ENCODE measurements at regions not wholly inside any gene's neighbourhood (a gene's known extent, or its start where the extent isn't known, plus 50 kb on each side); places are given as distances from the start of the nearest gene placed in this dataset.

GRCh38 chr10:113303544-113304146 is 249.2 kb upstream of the HABP2 start:
- Histone ChIP-seq H3K9me2 (replicated peaks; ENCODE audit: insufficient read depth, low read length) (no peaks in the 10 kb centered on the region), H3K4me3 (ENCODE audit: low read length) (no peak overlapping the region), H3F3A (ENCODE audit: insufficient read depth, low read length) (no peaks in the 10 kb centered on the region), H3K9ac (ENCODE audit: low read length) (no peak overlapping the region), H3K79me2 (ENCODE audit: low read length) (no peaks in the 10 kb centered on the region), H3K36me3 (replicated peaks; ENCODE audit: insufficient read depth, low read length) (no peaks in the 10 kb centered on the region), H3K4me1 (ENCODE audit: low read length) (no peaks in the 10 kb centered on the region), H4K20me1 (ENCODE audit: insufficient read depth, low read length) (no peaks in the 10 kb centered on the region), H3K27me3 (replicated peaks; ENCODE audit: insufficient read depth, low read length) (no peaks in the 10 kb centered on the region), H3K27ac (ENCODE audit: low read length) (no peak overlapping the region), H2AFZ (ENCODE audit: low read length) (no peak overlapping the region), H3K4me2 (ENCODE audit: low read depth, low read length) (no peak overlapping the region), H3K9me3 (replicated peaks; ENCODE audit: insufficient read depth, low read length) (no peaks in the 10 kb centered on the region)
- DNase-seq = no peak
- TF ChIP-seq CTCF (IDR thresholded peaks at IDR 0.05; ENCODE audit: low read length) (no peak), EZH2phosphoT487 (IDR thresholded peaks at IDR 0.05; ENCODE audit: low read length) (no peak), EZH2 (optimal IDR thresholded peaks at IDR 0.05; ENCODE audit: low read depth, low read length) (no peak)

GRCh38 chr10:113304726-113305125 is 248.1 kb upstream of the HABP2 start:
- Histone ChIP-seq H3K27ac (ENCODE audit: low read length) (no peak overlapping the region), H3K9ac (ENCODE audit: low read length) (no peak overlapping the region), H3F3A (ENCODE audit: insufficient read depth, low read length) (no peaks in the 10 kb centered on the region), H3K36me3 (replicated peaks; ENCODE audit: insufficient read depth, low read length) (no peaks in the 10 kb centered on the region), H4K20me1 (ENCODE audit: insufficient read depth, low read length) (no peaks in the 10 kb centered on the region), H3K9me3 (replicated peaks; ENCODE audit: insufficient read depth, low read length) (no peaks in the 10 kb centered on the region), H3K4me2 (ENCODE audit: low read depth, low read length) (no peak overlapping the region), H2AFZ (ENCODE audit: low read length) (no peak overlapping the region), H3K9me2 (replicated peaks; ENCODE audit: insufficient read depth, low read length) (no peaks in the 10 kb centered on the region), H3K27me3 (replicated peaks; ENCODE audit: insufficient read depth, low read length) (no peaks in the 10 kb centered on the region), H3K79me2 (ENCODE audit: low read length) (no peaks in the 10 kb centered on the region), H3K4me3 (ENCODE audit: low read length) (no peak overlapping the region), H3K4me1 (ENCODE audit: low read length) (no peaks in the 10 kb centered on the region)
- no peak for DNase-seq
- no peak for TF ChIP-seq EZH2phosphoT487 (IDR thresholded peaks at IDR 0.05; ENCODE audit: low read length)
- TF ChIP-seq EZH2 (optimal IDR thresholded peaks at IDR 0.05; ENCODE audit: low read depth, low read length) = no peak
- no peak for TF ChIP-seq CTCF (IDR thresholded peaks at IDR 0.05; ENCODE audit: low read length)

- Histone ChIP-seq H3K9me2 (replicated peaks; ENCODE audit: insufficient read depth, low read length) (no peaks in the 10 kb centered on the region), H3K4me2 (ENCODE audit: low read depth, low read length) (no peak overlapping the region), H3K4me1 (ENCODE audit: low read length) (no peaks in the 10 kb centered on the region), H3K9me3 (replicated peaks; ENCODE audit: insufficient read depth, low read length) (no peaks in the 10 kb centered on the region), H3K79me2 (ENCODE audit: low read length) (no peaks in the 10 kb centered on the region), H4K20me1 (ENCODE audit: insufficient read depth, low read length) (no peaks in the 10 kb centered on the region), H3K27me3 (replicated peaks; ENCODE audit: insufficient read depth, low read length) (no peaks in the 10 kb centered on the region), H3K4me3 (ENCODE audit: low read length) (no peak overlapping the region), H3K36me3 (replicated peaks; ENCODE audit: insufficient read depth, low read length) (no peaks in the 10 kb centered on the region), H2AFZ (ENCODE audit: low read length) (no peak overlapping the region), H3F3A (ENCODE audit: insufficient read depth, low read length) (no peaks in the 10 kb centered on the region), H3K9ac (ENCODE audit: low read length) (no peak overlapping the region), H3K27ac (ENCODE audit: low read length) (no peak overlapping the region)
- TF ChIP-seq EZH2 (optimal IDR thresholded peaks at IDR 0.05; ENCODE audit: low read depth, low read length) (no peak), EZH2phosphoT487 (IDR thresholded peaks at IDR 0.05; ENCODE audit: low read length) (no peak), CTCF (IDR thresholded peaks at IDR 0.05; ENCODE audit: low read length) (no peak)
- DNase-seq = no peak
Observed at GRCh38 chr10:113305871-113306270, 247.0 kb upstream of the HABP2 start.

Measured in MM.1S (cell line).